IMR-90 (cell line): ENCODE measurements at regions not wholly inside any gene's neighbourhood (a gene's known extent, or its start where the extent isn't known, plus 50 kb on each side); places are given as distances from the start of the nearest gene placed in this dataset.

Experiments
- ATAC-seq: fragments of 200-7000 bp; cut with Tn5 transposase; 2 replicates; pipeline ENCODE4 v1.9.1; 2020; ENCODE audit warnings: low read depth, mild to moderate bottlenecking, moderate library complexity
- BruUV-seq: library from RNA; stranded (reverse); fragments of 400-500 nt; replicated peaks from 2 replicates; lab custom pipeline; 2021; lab: Mats Ljungman, UMichigan
- CTCF ChIA-PET: fragments of 300-600 bp; formaldehyde crosslinking; extraction: SDS; loops from one replicate; lab custom pipeline; 2021; ENCODE audit warnings: antibody characterized with exemption; lab: Yijun Ruan, JAX
- POLR2A ChIA-PET: fragments of 300-600 bp; sonication (Branson Sonifier 250); formaldehyde crosslinking; loops from one replicate; lab custom pipeline; 2022; ENCODE audit warnings: antibody characterized with exemption; ENCODE audit not compliant: unreplicated experiment; lab: Charles Lee
- DNase-seq: peaks from one replicate; pipeline ENCODE4 v3.0.0; 2013
- H2AFZ ChIP-seq: replicated peaks from 2 replicates; pipeline ENCODE3; 2013; ENCODE audit warnings: low read length, mild to moderate bottlenecking; ENCODE audit not compliant: poor library complexity
- H2AK5ac ChIP-seq: 2 replicates; pipeline ENCODE4 v1.6.1; 2013; ENCODE audit warnings: low read depth, low read length, inconsistent platforms
- H2AK9ac ChIP-seq: replicated peaks from 2 replicates; pipeline ENCODE3; 2013; ENCODE audit warnings: mild to moderate bottlenecking, low read depth, low read length, moderate library complexity; ENCODE audit not compliant: poor library complexity
- H2BK120ac ChIP-seq: 2 replicates; pipeline ENCODE4 v1.6.1; 2013; ENCODE audit warnings: low read depth, low read length, inconsistent platforms
- H2BK15ac ChIP-seq: 3 replicates; pipeline ENCODE4 v1.6.1; 2013; ENCODE audit warnings: low read depth, low read length, inconsistent platforms
- H2BK20ac ChIP-seq: 2 replicates; pipeline ENCODE4 v1.6.1; 2013; ENCODE audit warnings: low read depth, mild to moderate bottlenecking, inconsistent platforms, low read length, moderate library complexity
- H2BK5ac ChIP-seq: 2 replicates; pipeline ENCODE4 v1.6.1; 2013; ENCODE audit warnings: mild to moderate bottlenecking, low read depth, low read length, inconsistent platforms; ENCODE audit not compliant: poor library complexity, severe bottlenecking
- H3K14ac ChIP-seq: replicated peaks from 2 replicates; pipeline ENCODE4 v1.6.1; 2013; ENCODE audit warnings: low read depth, low read length, inconsistent platforms
- H3K18ac ChIP-seq: 2 replicates; pipeline ENCODE4 v1.6.1; 2013; ENCODE audit warnings: low read depth, low read length, control low read depth
- H3K23ac ChIP-seq: 2 replicates; pipeline ENCODE4 v1.6.1; 2013; ENCODE audit warnings: low read depth, low read length, inconsistent platforms
- H3K27ac ChIP-seq: 2 replicates; pipeline ENCODE4 v1.5.1; 2013; ENCODE audit warnings: mild to moderate bottlenecking, control low read depth, low read length; ENCODE audit not compliant: insufficient read depth
- H3K27me3 ChIP-seq: 2 replicates; pipeline ENCODE4 v1.6.1; 2013; ENCODE audit warnings: low read length; ENCODE audit not compliant: control insufficient read depth, insufficient read depth
- H3K36me3 ChIP-seq: 2 replicates; pipeline ENCODE4 v1.6.1; 2013; ENCODE audit warnings: low read length, mixed read lengths; ENCODE audit not compliant: control insufficient read depth, insufficient read depth
- H3K4ac ChIP-seq: 2 replicates; pipeline ENCODE4 v1.6.1; 2013; ENCODE audit warnings: low read depth, low read length, inconsistent platforms
- H3K4me1 ChIP-seq: 2 replicates; pipeline ENCODE4 v1.6.1; 2013; ENCODE audit warnings: low read length, mixed read lengths; ENCODE audit not compliant: control insufficient read depth, insufficient read depth
- H3K4me2 ChIP-seq: 2 replicates; pipeline ENCODE4 v1.6.1; 2013; ENCODE audit warnings: low read depth, mild to moderate bottlenecking, control low read depth, low read length, moderate library complexity
- H3K4me3 ChIP-seq: 2 replicates; pipeline ENCODE4 v1.5.1; 2013; ENCODE audit warnings: low read depth, mild to moderate bottlenecking, control low read depth, low read length, moderate library complexity; ENCODE audit not compliant: insufficient read depth
- H3K56ac ChIP-seq: 2 replicates; pipeline ENCODE4 v1.6.1; 2013; ENCODE audit warnings: low read length, inconsistent platforms; ENCODE audit not compliant: insufficient read depth; ENCODE audit errors: extremely low read depth
- H3K79me1 ChIP-seq, 2 experiments: 2 replicates each; pipeline ENCODE4 v1.6.1; 2013; ENCODE audit warnings: low read length in 2 of 2, inconsistent platforms in 1 of 2, low read depth in 1 of 2
- H3K9ac ChIP-seq: 2 replicates; pipeline ENCODE4 v1.6.1; 2013; ENCODE audit warnings: low read depth, low read length, control low read depth
- H3K9me1 ChIP-seq: 2 replicates; pipeline ENCODE4 v1.6.1; 2013; ENCODE audit warnings: low read length, inconsistent platforms; ENCODE audit not compliant: insufficient read depth
- H3K9me3 ChIP-seq: 2 replicates; pipeline ENCODE4 v1.6.1; 2013; ENCODE audit warnings: low read length; ENCODE audit not compliant: control insufficient read depth, insufficient read depth
- H4K20me1 ChIP-seq: 2 replicates; pipeline ENCODE4 v1.6.1; 2013; ENCODE audit warnings: low read length, inconsistent platforms; ENCODE audit not compliant: insufficient read depth
- H4K5ac ChIP-seq: 2 replicates; pipeline ENCODE4 v1.6.1; 2013; ENCODE audit warnings: mild to moderate bottlenecking, low read depth, low read length, control low read depth
- H4K8ac ChIP-seq, 2 experiments: 2 replicates each; pipeline ENCODE4 v1.6.1; 2013; ENCODE audit warnings: low read depth in 2 of 2, low read length in 2 of 2, control low read depth in 1 of 2, inconsistent platforms in 1 of 2
- H4K91ac ChIP-seq: 2 replicates; pipeline ENCODE4 v1.6.1; 2013; ENCODE audit warnings: low read depth, low read length, inconsistent platforms; ENCODE audit not compliant: insufficient read depth
- CEBPB ChIP-seq: IDR thresholded peaks from 2 replicates; pipeline ENCODE4 v1.6.1; 2012; ENCODE audit warnings: low read depth, low read length, improper control_type of control experiment
- ELK1 ChIP-seq: fragments of 150-350 bp; IDR thresholded peaks from 2 replicates; pipeline ENCODE4 v1.6.1; 2016; ENCODE audit warnings: low read depth, mild to moderate bottlenecking, low read length, moderate library complexity, borderline replicate concordance
- FOS ChIP-seq: fragments of 150-350 bp; IDR thresholded peaks from 2 replicates; pipeline ENCODE4 v1.6.1; 2016; ENCODE audit warnings: low read depth, low read length
- dilution Hi-C: fragments of 300-500 bp; cut with HindIII; formaldehyde crosslinking; loops from one replicate; pipeline ENCODE4 v1.14.3; 2018; ENCODE audit warnings: low sequenced_read_pairs; ENCODE audit not compliant: unreplicated experiment
- in situ Hi-C: fragments of 300-500 bp; cut with MboI; formaldehyde crosslinking; loops from 3 replicates; pipeline ENCODE4 v1.14.3; 2019; ENCODE audit warnings: low sequenced_read_pairs, inconsistent platforms, mixed read lengths
- intact Hi-C: fragments of 100-400 bp; cut with micrococcal nuclease; formaldehyde crosslinking; loops from 2 replicates; pipeline ENCODE4 v1.10.0; 2022

- Histone ChIP-seq H3K18ac (peak overlapping the region; percentile 100), H2BK5ac (peak overlapping the region; percentile 100), H2BK15ac (peak overlapping the region; percentile 74), H3K4me1 (peaks cover 17% of the 10 kb centered on the region; the same call in 1 of the 2 replicates), H3K79me1 (peaks cover 20 to 29% of the 10 kb centered on the region in 2 experiments; a peak in 3 of 4 replicates), H2AFZ (no peak overlapping the region), H3K4me3 (no peak overlapping the region), H3K23ac (peak overlapping the region; percentile 5; the same call in 1 of the 2 replicates), H2AK5ac (peak overlapping the region; percentile 94; the same call in 1 of the 2 replicates), H3K9me3 (no peaks in the 10 kb centered on the region), H3K36me3 (peaks cover 1% of the 10 kb centered on the region; the same call in 1 of the 2 replicates), H4K91ac (peak overlapping the region; percentile 96), H3K9me1 (peaks cover 5% of the 10 kb centered on the region), H3K14ac (peak overlapping the region; percentile 89), H4K8ac (peak overlapping the region; percentile 87 to 91), H2AK9ac (no peak overlapping the region), H3K9ac (no peak overlapping the region), H3K56ac (peak overlapping the region; percentile 93), H2BK20ac (peak overlapping the region; percentile 94), H3K27ac (peak overlapping the region; percentile 93), H2BK120ac (peak overlapping the region; percentile 97), H3K4ac (peak overlapping the region; percentile 93), H3K4me2 (no peak overlapping the region), H4K20me1 (no peaks in the 10 kb centered on the region), H4K5ac (peak overlapping the region; percentile 100), H3K27me3 (no peaks in the 10 kb centered on the region)
- DNase-seq (peak; percentile 94), ATAC-seq (peak; percentile 59)
- intact Hi-C loops, result no loop called here
- BruUV-seq, result no TSS peak
- dilution Hi-C loops, result no loop called here
- in situ Hi-C loops, result no loop called here
- ChIA-PET POLR2A (interaction anchor here (1.0 kb wide), 1 partner anchor 69 kb away, joined by 3 read pairs; no protein-coding TSS in a partner anchor), CTCF (no interaction called here)
- no peak for TF ChIP-seq ELK1
- TF ChIP-seq FOS, result 0 out of 2 replicates have a peak, but pooled peaks have one; percentile 17
- peak; percentile 45; the same call in 1 of the 2 replicates for TF ChIP-seq CEBPB
Observed at GRCh38 chr11:29312812-29313211, 704.0 kb downstream of the KCNA4 start.
